ENCODE measurements at regions not wholly inside any gene's neighbourhood (a gene's known extent, or its start where the extent isn't known, plus 50 kb on each side); places are given as distances from the start of the nearest gene placed in this dataset.
A peak's percentile ranks its signal among the peaks of the same experiment; 100 is the strongest.
"Not testable (repeated sequence)": the region's sequence is repeated elsewhere in the genome, so short reads cannot be mapped to it uniquely, and the experiment has no call there.

DNA sequence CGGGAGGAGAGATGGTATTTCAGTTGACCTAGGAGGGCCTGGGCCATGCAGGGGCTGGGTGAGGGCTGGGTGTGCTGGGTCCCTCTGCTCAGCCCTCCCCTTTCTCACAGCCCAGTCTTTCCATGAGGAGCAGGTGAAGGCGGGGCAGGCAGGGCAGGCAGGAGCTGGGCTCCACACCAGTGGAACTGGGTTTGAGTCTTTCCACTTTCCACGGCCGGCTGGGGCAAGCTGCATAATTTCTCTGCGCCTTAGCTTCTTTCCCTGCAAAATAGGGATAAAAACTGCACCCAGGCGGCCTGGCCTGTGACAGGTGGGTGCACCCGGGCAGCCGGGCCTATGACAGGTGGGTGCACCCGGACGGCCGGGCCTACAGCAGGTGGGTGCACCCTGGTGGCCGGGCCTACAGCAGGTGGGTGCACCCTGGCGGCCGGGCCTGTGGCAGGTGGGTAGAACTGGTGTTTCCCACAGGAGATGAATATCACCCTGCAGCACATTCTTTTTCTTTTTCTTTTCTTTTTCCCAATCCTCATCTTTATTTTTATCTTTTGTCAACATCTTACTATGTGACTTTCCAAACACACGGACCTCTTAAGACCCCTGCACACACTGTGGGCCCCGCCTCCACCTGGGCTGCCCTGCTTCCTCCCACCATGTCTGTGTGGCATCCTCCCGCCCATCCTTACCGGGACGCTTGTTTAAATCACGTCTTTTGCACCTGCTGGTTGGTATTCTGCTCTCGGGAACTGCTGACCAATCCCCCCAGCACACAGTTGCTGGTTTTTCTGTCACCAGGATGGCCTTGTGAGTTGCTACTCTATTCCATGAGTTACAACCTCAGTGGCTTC is 111.3 kb downstream of the NPIPB11 start:
- not testable (repeated sequence) for DNase-seq (ENCODE audit: low read depth)

DNA sequence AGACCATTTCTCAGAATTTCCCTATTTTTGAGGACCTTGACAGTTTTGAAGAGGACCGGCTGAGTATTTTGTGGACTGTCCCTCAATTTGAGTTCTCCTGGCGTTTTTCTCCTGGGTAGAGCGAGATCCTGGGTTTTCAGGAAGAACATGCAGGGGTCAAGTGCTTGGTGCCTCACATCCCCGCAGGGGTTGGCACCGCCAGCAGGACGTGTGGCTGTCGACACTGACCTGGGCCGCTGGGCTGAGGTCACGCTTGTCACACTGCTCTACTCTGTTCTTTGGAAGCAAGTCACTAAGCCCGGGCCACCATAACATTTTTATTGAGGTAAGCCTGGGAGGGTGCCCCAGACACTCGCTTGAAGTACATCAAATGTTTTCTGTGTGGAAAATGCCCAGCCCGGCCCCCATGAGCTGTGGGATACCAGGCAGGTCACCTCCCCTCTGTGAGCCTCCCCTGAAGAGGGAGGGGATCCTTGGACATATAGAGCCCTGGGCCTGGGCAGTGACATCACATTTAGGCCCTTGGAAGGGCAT is 112.0 kb downstream of the NPIPB11 start:
- not testable (repeated sequence) for DNase-seq (ENCODE audit: low read depth)

- DNase-seq (ENCODE audit: low read depth), result not testable (repeated sequence)
These were observed 113.0 kb downstream of the NPIPB11 start for GRCh38 chr16:29293545-29293944.

DNA sequence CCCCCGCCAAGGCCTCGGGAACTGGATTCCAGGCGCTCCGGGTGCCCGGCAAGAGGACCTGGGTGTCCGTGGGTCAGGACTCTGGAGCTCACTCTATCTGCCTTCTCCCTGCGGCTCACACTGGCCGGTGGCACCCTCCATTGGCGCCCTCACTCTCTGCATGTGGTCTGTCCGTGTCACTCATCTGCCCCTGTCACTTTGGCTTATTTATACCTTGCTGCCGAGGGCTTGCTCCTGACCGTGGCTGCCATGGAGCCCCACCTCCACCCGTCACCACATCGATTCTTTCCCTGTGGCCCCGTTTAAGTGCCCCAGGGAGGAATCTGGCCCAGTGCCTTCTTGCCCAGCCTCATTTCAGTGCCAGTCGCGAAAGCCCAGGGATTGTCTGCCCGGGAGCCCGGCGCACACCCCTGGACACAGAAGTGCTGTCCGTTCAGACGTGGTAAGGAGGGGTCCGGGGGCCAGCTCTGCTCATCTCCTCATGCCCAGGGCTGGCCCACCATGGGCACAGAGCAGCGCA is 113.5 kb downstream of the NPIPB11 start:
- not testable (repeated sequence) for DNase-seq (ENCODE audit: low read depth)

- not testable (repeated sequence) for DNase-seq (ENCODE audit: low read depth)
These were observed 114.9 kb downstream of the NPIPB11 start for GRCh38 chr16:29291329-29292271.

- DNase-seq (ENCODE audit: low read depth), result peak; percentile 88
These were observed 115.8 kb downstream of the NPIPB11 start for GRCh38 chr16:29290631-29291247.

- DNase-seq (ENCODE audit: low read depth), result not testable (repeated sequence)
These were observed 116.8 kb downstream of the NPIPB11 start for GRCh38 chr16:29289516-29290239.

DNA sequence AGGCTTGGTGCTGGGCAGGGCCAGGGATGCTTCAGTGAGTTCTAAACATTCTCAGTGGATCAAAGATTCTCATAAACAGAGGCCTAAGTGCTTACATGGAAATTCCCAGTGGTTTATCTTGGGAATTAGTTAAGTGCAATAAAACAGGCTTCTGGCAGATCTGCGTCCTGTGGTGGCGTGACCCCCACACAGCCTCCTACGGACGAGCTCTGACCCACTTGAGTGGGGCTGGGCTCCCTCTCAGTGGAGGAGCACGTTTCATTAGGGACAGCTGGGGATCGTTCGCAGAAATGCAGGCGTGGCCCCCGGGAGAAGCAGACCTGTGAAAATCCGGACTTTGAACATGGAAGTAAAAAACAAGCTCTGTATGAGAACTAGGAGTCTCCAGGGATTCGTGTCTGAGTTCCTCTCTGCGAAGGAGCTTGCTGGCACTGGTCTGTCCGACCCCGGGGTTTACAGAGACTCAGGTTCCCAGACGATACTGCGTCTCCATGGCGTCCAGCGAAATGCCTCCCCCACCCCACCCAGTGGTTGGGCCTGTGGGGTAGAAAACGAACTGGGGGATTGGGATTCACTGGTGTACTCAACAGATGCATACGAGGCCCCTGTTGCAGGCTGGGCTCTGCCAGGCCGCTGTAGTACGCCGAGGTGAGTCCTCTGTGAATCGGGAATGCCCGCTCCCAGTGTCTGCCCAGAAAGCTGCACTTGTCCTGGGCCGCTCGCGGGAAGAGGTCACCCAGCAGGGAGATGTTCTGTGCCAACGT is 117.6 kb downstream of the NPIPB11 start:
- DNase-seq (ENCODE audit: low read depth), result peak; percentile 95

DNA sequence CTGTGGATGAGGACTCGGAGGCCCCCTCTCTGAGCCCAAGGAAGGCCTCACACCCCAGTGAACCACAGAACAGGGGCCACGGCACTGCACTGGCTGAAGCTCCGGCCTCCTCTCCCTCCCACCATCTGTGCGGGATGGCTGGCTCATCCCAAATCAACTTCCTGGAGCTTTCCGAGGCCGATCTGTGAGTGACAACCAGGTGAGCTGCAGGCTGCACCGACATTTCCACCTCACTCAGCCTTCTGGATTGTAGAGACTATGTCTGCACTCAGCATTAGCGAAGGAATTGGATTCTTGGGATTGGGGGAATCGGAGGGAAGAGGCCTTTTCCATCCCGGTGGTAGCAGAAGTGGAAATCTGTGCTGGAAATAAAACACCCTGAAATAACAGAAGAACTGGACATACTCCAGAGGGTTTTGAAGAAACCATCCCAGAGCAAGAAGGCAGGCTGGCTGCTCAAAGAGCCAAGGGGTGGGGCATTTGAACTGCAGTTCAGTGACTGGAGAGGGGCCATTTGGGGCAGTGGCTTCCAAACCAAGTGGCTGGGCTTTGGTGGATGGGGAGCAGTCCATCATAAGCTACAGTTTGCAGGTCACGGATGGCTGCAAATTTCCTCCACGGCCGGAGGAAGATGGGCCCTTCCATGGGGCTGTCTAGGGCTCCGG is 118.5 kb downstream of the NPIPB11 start:
- DNase-seq (ENCODE audit: low read depth), result not testable (repeated sequence)

- not testable (repeated sequence) for DNase-seq (ENCODE audit: low read depth)
These were observed 119.3 kb downstream of the NPIPB11 start for GRCh38 chr16:29287246-29287645.

DNA sequence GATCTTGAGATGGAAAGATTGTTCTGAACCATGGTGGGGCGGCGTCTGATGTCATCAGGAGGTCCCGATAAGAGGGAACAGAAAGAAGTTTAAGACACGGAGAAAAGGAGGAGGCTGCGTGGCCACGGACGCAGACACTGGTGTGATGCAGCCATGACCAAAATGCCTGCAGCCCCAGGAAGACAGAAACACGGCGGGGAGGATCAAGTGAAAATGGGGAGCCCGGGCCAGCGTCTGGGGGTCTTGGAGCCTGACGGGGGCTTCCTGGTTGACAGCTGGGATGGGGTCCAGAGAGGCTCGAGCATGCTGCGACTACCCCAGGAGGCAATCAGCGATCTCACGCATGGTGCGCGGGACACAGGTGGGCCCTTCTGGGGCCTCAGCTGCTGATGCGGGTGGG is 119.7 kb downstream of the NPIPB11 start:
- DNase-seq (ENCODE audit: low read depth), result not testable (repeated sequence)

- DNase-seq (ENCODE audit: low read depth), result not testable (repeated sequence)
These were observed 120.3 kb downstream of the NPIPB11 start for GRCh38 chr16:29286161-29286560.

- not testable (repeated sequence) for DNase-seq (ENCODE audit: low read depth)
These were observed 121.2 kb downstream of the NPIPB11 start for GRCh38 chr16:29285151-29285885.

GRCh38 chr16:29284723-29285122 is 121.8 kb downstream of the NPIPB11 start:
- DNase-seq (ENCODE audit: low read depth), result not testable (repeated sequence)

- DNase-seq (ENCODE audit: low read depth), result not testable (repeated sequence)
These were observed 122.4 kb downstream of the NPIPB11 start for GRCh38 chr16:29284159-29284558.

GRCh38 chr16:29278097-29278871 is 128.2 kb downstream of the NPIPB11 start:
- DNase-seq (ENCODE audit: low read depth), result peak; percentile 58

- DNase-seq (ENCODE audit: low read depth), result peak; percentile 77
These were observed 130.1 kb downstream of the NPIPB11 start for GRCh38 chr16:29276446-29276845.

Data from amniotic epithelial cell (primary cell).